ENCODE measurements at regions not wholly inside any gene's neighbourhood (a gene's known extent, or its start where the extent isn't known, plus 50 kb on each side); places are given as distances from the start of the nearest gene placed in this dataset.

DNA sequence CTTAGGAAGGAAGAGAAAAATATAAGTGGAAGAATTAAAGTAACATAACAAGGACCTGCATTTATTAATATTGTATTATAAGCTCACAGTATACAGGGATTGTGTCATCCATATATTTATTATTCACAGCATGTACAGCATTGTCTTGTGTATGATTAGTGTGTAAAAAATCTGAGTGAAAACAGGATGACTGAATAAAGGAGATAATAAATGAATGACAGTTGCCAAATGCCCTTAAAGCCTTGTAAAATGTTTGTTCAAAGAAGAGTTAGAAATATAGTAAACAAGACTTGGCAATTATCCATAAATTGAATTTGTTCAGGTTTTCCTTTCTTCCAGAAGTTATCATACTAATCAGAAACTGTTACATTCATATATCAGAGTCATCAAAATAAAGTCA lies 172.7 kb downstream of the BTC start:
- Histone ChIP-seq H3K4me3 (no peak overlapping the region), H3K36me3 (no peaks in the 10 kb centered on the region), H3K27me3 (no peaks in the 10 kb centered on the region), H3K9me3 (no peaks in the 10 kb centered on the region), H3K9ac (ENCODE audit: low read depth in 2 of 2, low read length in 2 of 2) (no peak overlapping the region), H3K27ac (no peak overlapping the region), H3K4me1 (no peaks in the 10 kb centered on the region)
- TF ChIP-seq, protein P1, sequence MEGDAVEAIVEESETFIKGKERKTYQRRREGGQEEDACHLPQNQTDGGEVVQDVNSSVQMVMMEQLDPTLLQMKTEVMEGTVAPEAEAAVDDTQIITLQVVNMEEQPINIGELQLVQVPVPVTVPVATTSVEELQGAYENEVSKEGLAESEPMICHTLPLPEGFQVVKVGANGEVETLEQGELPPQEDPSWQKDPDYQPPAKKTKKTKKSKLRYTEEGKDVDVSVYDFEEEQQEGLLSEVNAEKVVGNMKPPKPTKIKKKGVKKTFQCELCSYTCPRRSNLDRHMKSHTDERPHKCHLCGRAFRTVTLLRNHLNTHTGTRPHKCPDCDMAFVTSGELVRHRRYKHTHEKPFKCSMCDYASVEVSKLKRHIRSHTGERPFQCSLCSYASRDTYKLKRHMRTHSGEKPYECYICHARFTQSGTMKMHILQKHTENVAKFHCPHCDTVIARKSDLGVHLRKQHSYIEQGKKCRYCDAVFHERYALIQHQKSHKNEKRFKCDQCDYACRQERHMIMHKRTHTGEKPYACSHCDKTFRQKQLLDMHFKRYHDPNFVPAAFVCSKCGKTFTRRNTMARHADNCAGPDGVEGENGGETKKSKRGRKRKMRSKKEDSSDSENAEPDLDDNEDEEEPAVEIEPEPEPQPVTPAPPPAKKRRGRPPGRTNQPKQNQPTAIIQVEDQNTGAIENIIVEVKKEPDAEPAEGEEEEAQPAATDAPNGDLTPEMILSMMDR (IDR thresholded peaks at IDR 0.05): no peak
- intact Hi-C loops (cut with DNase I): loop anchor here (5.0 kb wide), 1 partner anchor 244 kb away; no protein-coding TSS in a partner anchor
- no peak for DNase-seq

DNA sequence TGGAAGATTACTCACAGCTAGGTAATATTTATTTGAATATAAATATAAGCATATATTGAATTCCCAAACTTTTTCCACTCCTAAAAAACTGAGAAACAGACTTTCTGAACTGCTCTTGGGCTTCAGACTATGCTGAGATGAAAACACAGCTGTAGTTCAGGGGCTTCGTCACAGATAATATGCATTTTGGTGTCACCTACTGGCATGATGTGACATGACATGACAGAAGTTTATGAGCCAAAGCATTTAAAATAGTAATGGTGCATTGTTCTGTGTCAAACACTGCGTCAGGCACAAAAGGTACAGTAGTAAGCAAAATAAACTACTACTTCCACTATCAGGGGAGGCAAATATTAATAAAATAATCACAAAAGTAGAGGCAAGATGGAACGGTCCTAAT lies 171.3 kb downstream of the BTC start:
- DNase-seq: peak; percentile 47
- intact Hi-C loops (cut with DNase I): loop anchor here (5.0 kb wide), 1 partner anchor 246 kb away; no protein-coding TSS in a partner anchor
- Histone ChIP-seq H3K27me3 (no peaks in the 10 kb centered on the region), H3K27ac (no peak overlapping the region), H3K36me3 (no peaks in the 10 kb centered on the region), H3K4me3 (no peak overlapping the region), H3K9me3 (no peaks in the 10 kb centered on the region), H3K9ac (ENCODE audit: low read depth in 2 of 2, low read length in 2 of 2) (no peak overlapping the region), H3K4me1 (no peaks in the 10 kb centered on the region)
- TF ChIP-seq, protein P1 (IDR thresholded peaks at IDR 0.05): peak; percentile 33

DNA sequence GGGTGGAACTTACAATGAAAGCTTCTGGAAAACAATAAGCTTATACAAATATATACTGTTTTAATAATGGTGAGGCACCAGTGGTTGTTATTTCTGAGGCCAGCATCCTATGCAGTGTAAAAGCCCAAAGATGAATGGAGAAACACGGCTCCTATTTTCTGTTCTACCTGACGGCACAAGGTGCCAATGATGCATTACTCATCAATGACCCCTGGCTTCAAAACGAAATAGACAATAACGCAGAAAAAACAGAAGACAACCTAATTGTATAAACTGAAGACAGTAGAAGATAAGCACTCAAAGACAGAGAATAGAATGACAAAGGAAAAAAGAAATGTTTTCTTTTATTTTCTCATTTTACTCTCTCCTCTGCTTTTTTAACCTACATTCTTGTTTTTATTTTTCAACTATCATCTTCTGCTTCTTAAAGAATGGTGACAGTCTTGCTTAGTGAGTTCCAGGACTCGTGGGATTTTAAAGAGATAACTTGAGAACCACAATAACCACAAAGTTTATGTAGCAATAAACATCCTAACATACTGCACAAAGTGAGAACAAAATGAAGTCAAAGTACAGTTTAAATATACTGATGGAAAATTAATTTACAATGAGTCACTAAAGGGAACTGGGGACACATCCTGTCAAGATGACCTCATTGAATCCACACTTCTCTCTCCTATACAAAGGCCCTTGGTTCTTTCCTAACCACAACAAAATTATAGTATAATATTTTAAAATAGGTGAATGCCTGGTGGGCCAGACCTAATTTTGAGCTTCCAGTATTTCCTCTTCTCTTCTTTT lies 169.8 kb downstream of the BTC start:
- DNase-seq: no peak
- no peak overlapping the region for H3K9ac ChIP-seq (ENCODE audit: low read depth in 2 of 2, low read length in 2 of 2)
- intact Hi-C loops (cut with DNase I): loop anchor here (5.0 kb wide), 1 partner anchor 247 kb away; no protein-coding TSS in a partner anchor
- TF ChIP-seq, protein P1 (IDR thresholded peaks at IDR 0.05): no peak
- H3K9me3 ChIP-seq: no peaks in the 10 kb centered on the region
- H3K4me3 ChIP-seq: no peak overlapping the region
- no peaks in the 10 kb centered on the region for H3K36me3 ChIP-seq
- peak overlapping the region; percentile 51 for H3K27ac ChIP-seq
- H3K27me3 ChIP-seq: no peaks in the 10 kb centered on the region
- no peaks in the 10 kb centered on the region for H3K4me1 ChIP-seq

DNA sequence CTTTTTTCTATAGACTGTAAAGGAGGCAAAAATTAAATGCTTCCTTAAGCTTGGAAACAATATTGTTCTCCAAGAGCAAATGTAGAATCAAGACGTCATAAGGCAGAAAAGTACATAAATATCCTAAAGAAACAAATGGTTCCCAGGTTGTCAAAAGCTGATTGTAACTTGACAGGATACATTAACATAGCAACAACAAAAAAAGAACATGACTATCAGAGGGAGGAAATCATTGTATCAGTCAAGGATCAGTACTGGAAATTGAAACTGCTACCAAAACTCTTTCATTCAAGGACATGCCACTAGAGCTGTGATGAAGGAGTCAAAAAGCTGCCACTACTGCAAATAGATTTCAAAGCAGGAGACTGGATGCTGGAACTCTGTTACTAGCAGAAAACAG lies 168.3 kb downstream of the BTC start:
- H3K9ac ChIP-seq (ENCODE audit: low read depth in 2 of 2, low read length in 2 of 2): no peak overlapping the region

DNA sequence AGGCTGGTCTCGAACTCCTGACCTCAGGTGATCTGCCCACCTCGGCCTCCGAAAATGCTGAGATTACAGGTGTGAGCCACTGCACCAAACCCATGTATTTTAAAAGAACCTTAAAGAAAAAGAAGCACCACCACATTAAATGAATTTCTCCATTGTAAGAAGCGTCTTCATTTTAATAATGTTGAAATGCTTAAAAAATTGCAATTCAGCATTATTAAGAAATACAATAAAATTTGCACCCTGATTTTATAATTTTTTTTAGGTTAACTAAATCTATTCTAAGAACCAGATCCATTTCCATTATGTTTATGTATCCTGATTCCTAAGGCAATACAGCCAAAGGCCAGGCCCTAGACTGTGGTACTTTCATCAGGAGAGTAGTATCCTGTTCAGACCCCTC lies 167.2 kb downstream of the BTC start:
- TF ChIP-seq, protein P1 (IDR thresholded peaks at IDR 0.05): no peak
- Histone ChIP-seq H3K4me1 (no peaks in the 10 kb centered on the region), H3K9ac (ENCODE audit: low read depth in 2 of 2, low read length in 2 of 2) (no peak overlapping the region), H3K4me3 (no peak overlapping the region), H3K9me3 (no peaks in the 10 kb centered on the region), H3K27ac (no peak overlapping the region), H3K27me3 (no peaks in the 10 kb centered on the region), H3K36me3 (no peaks in the 10 kb centered on the region)
- DNase-seq: no peak
- intact Hi-C loops (cut with DNase I): no loop called here

More for the DNA sequence above, 168.3 kb downstream of the BTC start:
- Histone ChIP-seq H3K4me1 (no peaks in the 10 kb centered on the region), H3K27me3 (no peaks in the 10 kb centered on the region), H3K36me3 (no peaks in the 10 kb centered on the region), H3K4me3 (no peak overlapping the region), H3K27ac (no peak overlapping the region), H3K9me3 (no peaks in the 10 kb centered on the region)
- TF ChIP-seq, protein P1 (IDR thresholded peaks at IDR 0.05): no peak
- intact Hi-C loops (cut with DNase I): no loop called here
- no peak for DNase-seq

All from colonic mucosa (tissue), 4 donors.